Loucy (cell line): ENCODE measurements at regions not wholly inside any gene's neighbourhood (a gene's known extent, or its start where the extent isn't known, plus 50 kb on each side); places are given as distances from the start of the nearest gene placed in this dataset.

Experiments
- CTCF ChIP-seq: fragments of 200-600 bp; sonication (generic); conservative IDR thresholded peaks from 2 replicates; pipeline ENCODE4 v1.5.1; 2014; ENCODE audit warnings: mild to moderate bottlenecking, antibody characterized with exemption, low read length
- EZH2phosphoT487 ChIP-seq: fragments of 200-600 bp; IDR thresholded peaks from 2 replicates; pipeline ENCODE4 v1.6.1; 2018; ENCODE audit warnings: antibody characterized with exemption, mild to moderate bottlenecking, moderate library complexity, borderline replicate concordance

GRCh38 chr14:39972704-39973103 is 540.5 kb upstream of the FBXO33 start:
- TF ChIP-seq CTCF (no peak), EZH2phosphoT487 (no peak)
